GM23338 (cell line): ENCODE measurements at regions not wholly inside any gene's neighbourhood (a gene's known extent, or its start where the extent isn't known, plus 50 kb on each side); places are given as distances from the start of the nearest gene placed in this dataset.

Source experiments
- EZH2 ChIP-seq: fragments of 200-600 bp; sonication (generic); IDR thresholded peaks from one replicate; pipeline ENCODE4 v1.8.0; 2017; ENCODE audit warnings: antibody characterized with exemption, mild to moderate bottlenecking, low read depth; ENCODE audit not compliant: unreplicated experiment
- POLR2AphosphoS5 ChIP-seq: IDR thresholded peaks from 2 replicates; pipeline ENCODE4 v1.6.1; 2016; ENCODE audit warnings: antibody characterized with exemption, low read depth
- TF ChIP-seq, protein P1 (sequence below), 2 experiments: fragments of 200-600 bp in 1 of 2; sonication (generic) in 1 of 2; conservative IDR thresholded peaks; 2 replicates each; pipeline versions ENCODE4 v1.5.1 to v1.6.1; 2016 to 2017; ENCODE audit warnings: antibody characterized with exemption in 2 of 2, low read depth in 2 of 2, mild to moderate bottlenecking in 2 of 2, moderate library complexity in 1 of 2

DNA sequence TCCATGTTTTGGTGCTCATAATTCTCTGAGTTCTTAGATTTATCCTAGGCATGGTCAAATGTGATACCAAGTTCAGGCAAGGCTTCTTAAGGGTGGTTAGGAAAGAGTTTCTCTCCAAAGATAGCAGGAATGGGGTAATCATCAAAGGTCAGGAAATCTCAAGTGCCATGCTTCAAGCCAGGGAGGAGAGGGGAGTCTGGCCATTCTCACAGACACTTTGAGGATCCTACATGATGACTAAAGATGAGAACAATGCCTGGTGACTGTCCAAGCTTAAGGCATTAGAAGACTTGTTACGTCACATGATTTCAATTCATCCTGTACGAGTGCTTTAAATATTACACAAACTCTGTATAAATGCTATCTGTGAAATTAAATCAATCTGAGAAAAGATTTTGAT lies 59.4 kb downstream of the POM121L12 start:
- TF ChIP-seq, protein P1, sequence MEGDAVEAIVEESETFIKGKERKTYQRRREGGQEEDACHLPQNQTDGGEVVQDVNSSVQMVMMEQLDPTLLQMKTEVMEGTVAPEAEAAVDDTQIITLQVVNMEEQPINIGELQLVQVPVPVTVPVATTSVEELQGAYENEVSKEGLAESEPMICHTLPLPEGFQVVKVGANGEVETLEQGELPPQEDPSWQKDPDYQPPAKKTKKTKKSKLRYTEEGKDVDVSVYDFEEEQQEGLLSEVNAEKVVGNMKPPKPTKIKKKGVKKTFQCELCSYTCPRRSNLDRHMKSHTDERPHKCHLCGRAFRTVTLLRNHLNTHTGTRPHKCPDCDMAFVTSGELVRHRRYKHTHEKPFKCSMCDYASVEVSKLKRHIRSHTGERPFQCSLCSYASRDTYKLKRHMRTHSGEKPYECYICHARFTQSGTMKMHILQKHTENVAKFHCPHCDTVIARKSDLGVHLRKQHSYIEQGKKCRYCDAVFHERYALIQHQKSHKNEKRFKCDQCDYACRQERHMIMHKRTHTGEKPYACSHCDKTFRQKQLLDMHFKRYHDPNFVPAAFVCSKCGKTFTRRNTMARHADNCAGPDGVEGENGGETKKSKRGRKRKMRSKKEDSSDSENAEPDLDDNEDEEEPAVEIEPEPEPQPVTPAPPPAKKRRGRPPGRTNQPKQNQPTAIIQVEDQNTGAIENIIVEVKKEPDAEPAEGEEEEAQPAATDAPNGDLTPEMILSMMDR (conservative IDR thresholded peaks at IDR 0.05; ENCODE audit: low read depth in 2 of 2) = no peak
- TF ChIP-seq POLR2AphosphoS5 (no peak), EZH2 (no peak)
